ENCODE measurements at regions not wholly inside any gene's neighbourhood (a gene's known extent, or its start where the extent isn't known, plus 50 kb on each side); places are given as distances from the start of the nearest gene placed in this dataset.

DNA sequence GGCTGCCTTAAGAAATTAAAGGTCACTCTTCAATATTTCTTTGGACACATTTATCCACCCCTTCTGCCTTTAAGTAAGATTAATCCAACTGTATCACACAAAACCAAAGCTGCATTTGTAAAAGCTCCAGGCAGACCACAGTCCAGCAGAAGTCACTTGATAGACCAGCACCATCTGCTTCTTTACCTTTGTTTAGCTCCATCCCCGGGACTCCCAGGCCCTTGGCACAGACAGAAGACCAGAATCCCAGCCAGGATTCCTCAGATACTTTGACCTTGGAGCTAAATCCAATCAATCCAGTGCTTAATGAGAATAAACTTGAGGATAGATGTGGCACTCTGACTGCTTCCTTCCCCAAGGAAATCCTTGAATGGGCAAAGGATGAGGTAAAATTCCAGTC, 333.1 kb upstream of the RASGEF1B start:
- no peak for TF ChIP-seq EZH2phosphoT487 (IDR thresholded peaks at IDR 0.05; ENCODE audit: borderline replicate concordance, low read length)
- TF ChIP-seq, protein P1, sequence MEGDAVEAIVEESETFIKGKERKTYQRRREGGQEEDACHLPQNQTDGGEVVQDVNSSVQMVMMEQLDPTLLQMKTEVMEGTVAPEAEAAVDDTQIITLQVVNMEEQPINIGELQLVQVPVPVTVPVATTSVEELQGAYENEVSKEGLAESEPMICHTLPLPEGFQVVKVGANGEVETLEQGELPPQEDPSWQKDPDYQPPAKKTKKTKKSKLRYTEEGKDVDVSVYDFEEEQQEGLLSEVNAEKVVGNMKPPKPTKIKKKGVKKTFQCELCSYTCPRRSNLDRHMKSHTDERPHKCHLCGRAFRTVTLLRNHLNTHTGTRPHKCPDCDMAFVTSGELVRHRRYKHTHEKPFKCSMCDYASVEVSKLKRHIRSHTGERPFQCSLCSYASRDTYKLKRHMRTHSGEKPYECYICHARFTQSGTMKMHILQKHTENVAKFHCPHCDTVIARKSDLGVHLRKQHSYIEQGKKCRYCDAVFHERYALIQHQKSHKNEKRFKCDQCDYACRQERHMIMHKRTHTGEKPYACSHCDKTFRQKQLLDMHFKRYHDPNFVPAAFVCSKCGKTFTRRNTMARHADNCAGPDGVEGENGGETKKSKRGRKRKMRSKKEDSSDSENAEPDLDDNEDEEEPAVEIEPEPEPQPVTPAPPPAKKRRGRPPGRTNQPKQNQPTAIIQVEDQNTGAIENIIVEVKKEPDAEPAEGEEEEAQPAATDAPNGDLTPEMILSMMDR (IDR thresholded peaks at IDR 0.05; ENCODE audit: low read depth, low read length, poor library complexity, severe bottlenecking): no peak

Data from DOHH2 (cell line).